NCI-H510A treated with DMSO at 0.1 percent for 48 hours (cell line): ENCODE measurements at regions not wholly inside any gene's neighbourhood (a gene's known extent, or its start where the extent isn't known, plus 50 kb on each side); places are given as distances from the start of the nearest gene placed in this dataset.

ENCODE experiments used
- DNase-seq: peaks from one replicate; lab custom pipeline; 2025; lab: John Stamatoyannopoulos, UW

- no peak for DNase-seq
Observed at GRCh38 chr2:120936476-120937334, 201.0 kb downstream of the GLI2 start.

- no peak for DNase-seq
Observed at GRCh38 chr2:120937686-120938044, 202.0 kb downstream of the GLI2 start.

GRCh38 chr2:120938045-120938771 lies 202.5 kb downstream of the GLI2 start:
- no peak for DNase-seq

- DNase-seq = no peak
Observed at GRCh38 chr2:120939595-120940318, 204.1 kb downstream of the GLI2 start.

GRCh38 chr2:120940319-120940696 lies 204.6 kb downstream of the GLI2 start:
- no peak for DNase-seq

- DNase-seq = no peak
Observed at GRCh38 chr2:120940726-120941256, 205.1 kb downstream of the GLI2 start.

- DNase-seq = no peak
Observed at GRCh38 chr2:120941571-120942120, 206.0 kb downstream of the GLI2 start.

GRCh38 chr2:120942658-120943057 lies 207.0 kb downstream of the GLI2 start:
- DNase-seq = no peak

- DNase-seq = no peak
Observed at GRCh38 chr2:120943403-120944034, 207.9 kb downstream of the GLI2 start.

GRCh38 chr2:120944575-120944974 lies 208.9 kb downstream of the GLI2 start:
- no peak for DNase-seq

GRCh38 chr2:120945091-120945490 lies 209.4 kb downstream of the GLI2 start:
- no peak for DNase-seq

- no peak for DNase-seq
Observed at GRCh38 chr2:120945832-120946499, 210.3 kb downstream of the GLI2 start.

- DNase-seq = no peak
Observed at GRCh38 chr2:120947327-120947726, 211.7 kb downstream of the GLI2 start.

- DNase-seq = no peak
Observed at GRCh38 chr2:120947982-120948661, 212.5 kb downstream of the GLI2 start.

GRCh38 chr2:120948662-120949011 lies 213.0 kb downstream of the GLI2 start:
- no peak for DNase-seq

GRCh38 chr2:120949027-120949956 lies 213.6 kb downstream of the GLI2 start:
- DNase-seq = peak; percentile 80

- DNase-seq = no peak
Observed at GRCh38 chr2:120949957-120950590, 214.4 kb downstream of the GLI2 start.

- DNase-seq = no peak
Observed at GRCh38 chr2:120951693-120952092, 216.0 kb downstream of the GLI2 start.

- DNase-seq = no peak
Observed at GRCh38 chr2:120952318-120952717, 216.7 kb downstream of the GLI2 start.
